H1 (cell line): ENCODE measurements at regions not wholly inside any gene's neighbourhood (a gene's known extent, or its start where the extent isn't known, plus 50 kb on each side); places are given as distances from the start of the nearest gene placed in this dataset.

ENCODE experiments used
- CTCF ChIA-PET: fragments of 300-600 bp; sonication (Branson Sonifier 250); formaldehyde crosslinking; loops from one replicate; lab custom pipeline; 2021; ENCODE audit not compliant: partially characterized antibody; lab: Charles Lee
- POLR2A ChIA-PET: fragments of 300-600 bp; sonication (Branson Sonifier 250); formaldehyde crosslinking; loops from one replicate; lab custom pipeline; 2021; ENCODE audit warnings: inconsistent platforms; ENCODE audit not compliant: partially characterized antibody; lab: Charles Lee
- DNase-seq, 2 experiments: peaks; one replicate each; pipeline versions ENCODE4 v3.0.0 to v3.0.0-alpha.2; 2010 to 2022; ENCODE audit warnings: low spot score in 2 of 2, low read depth in 1 of 2, mixed read lengths in 1 of 2
- FAIRE-seq: peaks from 2 replicates; lab custom pipeline; 2011; peaks lifted over from hg19 to GRCh38; lab: Jason Lieb, UNC
- H2AFZ ChIP-seq: 2 replicates; pipeline ENCODE4 v1.8.1; 2012; ENCODE audit warnings: low read length, inconsistent platforms
- H2AK5ac ChIP-seq: 2 replicates; pipeline ENCODE4 v1.6.1; 2013; ENCODE audit warnings: low read depth, low read length
- H2BK120ac ChIP-seq: replicated peaks from 2 replicates; pipeline ENCODE3; 2013; ENCODE audit warnings: low read depth, low read length, inconsistent platforms
- H2BK12ac ChIP-seq: 2 replicates; pipeline ENCODE4 v1.6.1; 2013; ENCODE audit warnings: low read depth, low read length
- H2BK15ac ChIP-seq: 2 replicates; pipeline ENCODE4 v1.6.1; 2013; ENCODE audit warnings: low read length
- H2BK20ac ChIP-seq: 2 replicates; pipeline ENCODE4 v1.6.1; 2013; ENCODE audit warnings: low read length
- H2BK5ac ChIP-seq: 2 replicates; pipeline ENCODE4 v1.6.1; 2013; ENCODE audit warnings: low read depth, low read length
- H3K14ac ChIP-seq: 2 replicates; pipeline ENCODE4 v1.6.1; 2013; ENCODE audit warnings: inconsistent platforms; ENCODE audit not compliant: insufficient read length
- H3K18ac ChIP-seq: 2 replicates; pipeline ENCODE4 v1.6.1; 2013; ENCODE audit warnings: low read length; ENCODE audit errors: extremely low read depth
- H3K23ac ChIP-seq: 2 replicates; pipeline ENCODE4 v1.6.1; 2013; ENCODE audit warnings: inconsistent platforms; ENCODE audit not compliant: insufficient read length
- H3K23me2 ChIP-seq: 2 replicates; pipeline ENCODE4 v1.6.1; 2013; ENCODE audit warnings: low read depth, low read length
- H3K27ac ChIP-seq: 2 replicates; pipeline ENCODE4 v1.6.1; 2011; ENCODE audit warnings: low read depth, low read length, inconsistent platforms
- H3K27me3 ChIP-seq, 4 experiments: replicated peaks in 1 of 4; 1 replicate in 1 of 4; 2 replicates in 3 of 4; pipeline versions ENCODE4 v1.6.1 to v1.8.1; 2011 to 2013; ENCODE audit warnings: low read length in 3 of 4, mild to moderate bottlenecking in 3 of 4, inconsistent platforms in 2 of 4, mixed read lengths in 2 of 4, moderate library complexity in 1 of 4; ENCODE audit not compliant: control insufficient read depth in 3 of 4, insufficient read depth in 3 of 4; ENCODE audit errors: extremely low read depth in 1 of 4
- H3K36me3 ChIP-seq, 4 experiments: 2 replicates each; pipeline versions ENCODE4 v1.6.1 to v1.8.1; 2011 to 2013; ENCODE audit warnings: mild to moderate bottlenecking in 4 of 4, low read length in 3 of 4, moderate library complexity in 2 of 4, control low read depth in 1 of 4, inconsistent platforms in 1 of 4; ENCODE audit not compliant: insufficient read depth in 4 of 4, control insufficient read depth in 2 of 4
- H3K4ac ChIP-seq: replicated peaks from 2 replicates; pipeline ENCODE3; 2013; ENCODE audit warnings: low read length, low read depth, mixed read lengths, inconsistent platforms; ENCODE audit not compliant: insufficient read length
- H3K4me1 ChIP-seq, 4 experiments: replicated peaks in 1 of 4; 1 replicate in 1 of 4; 2 replicates in 3 of 4; pipeline versions ENCODE4 v1.6.1 to v1.8.1; 2011 to 2013; ENCODE audit warnings: low read length in 3 of 4, inconsistent platforms in 2 of 4, mixed read lengths in 1 of 4; ENCODE audit not compliant: insufficient read depth in 4 of 4, control insufficient read depth in 3 of 4
- H3K4me2 ChIP-seq, 2 experiments: 2 replicates each; pipeline versions ENCODE4 v1.6.1 to v1.8.1; 2011 to 2013; ENCODE audit warnings: low read depth in 2 of 2, low read length in 2 of 2, control low read depth in 1 of 2, inconsistent platforms in 1 of 2, mild to moderate bottlenecking in 1 of 2; ENCODE audit not compliant: insufficient read depth in 1 of 2
- H3K4me3 ChIP-seq, 4 experiments: fragments of 200-600, 300-600 bp in 1 of 4; sonication (generic), shearing (Covaris generic), sonication (Bioruptor Twin) in 1 of 4; 2 replicates each; pipeline versions ENCODE4 v1.5.1 to v1.8.1; 2011 to 2016; ENCODE audit warnings: low read length in 4 of 4, low read depth in 3 of 4, control low read depth in 2 of 4, inconsistent platforms in 2 of 4, mild to moderate bottlenecking in 2 of 4, mixed read lengths in 1 of 4, moderate library complexity in 1 of 4; ENCODE audit not compliant: insufficient read depth in 2 of 4; ENCODE audit errors: extremely low read depth in 1 of 4
- H3K56ac ChIP-seq: replicated peaks from 2 replicates; pipeline ENCODE3; 2013; ENCODE audit warnings: low read depth, mild to moderate bottlenecking, mixed read lengths, low read length, inconsistent platforms; ENCODE audit not compliant: insufficient read length
- H3K79me1 ChIP-seq: 2 replicates; pipeline ENCODE4 v1.6.1; 2013; ENCODE audit warnings: low read depth, low read length, control low read depth
- H3K79me2 ChIP-seq, 2 experiments: 2 replicates each; pipeline versions ENCODE4 v1.6.1 to v1.8.1; 2012 to 2013; ENCODE audit warnings: low read length in 2 of 2, mild to moderate bottlenecking in 2 of 2, inconsistent platforms in 1 of 2; ENCODE audit not compliant: insufficient read depth in 2 of 2, control insufficient read depth in 1 of 2
- H3K9ac ChIP-seq, 4 experiments: replicated peaks in 1 of 4; 1 replicate in 1 of 4; 2 replicates in 3 of 4; pipeline versions ENCODE4 v1.6.1 to v1.8.1; 2011 to 2013; ENCODE audit warnings: low read depth in 3 of 4, low read length in 3 of 4, control low read depth in 2 of 4, mild to moderate bottlenecking in 2 of 4, moderate library complexity in 2 of 4, inconsistent platforms in 1 of 4; ENCODE audit errors: extremely low read depth in 1 of 4
- H3K9me3 ChIP-seq, 2 experiments: 2 replicates each; pipeline versions ENCODE4 v1.6.1 to v1.8.1; 2012 to 2013; ENCODE audit warnings: mild to moderate bottlenecking in 2 of 2, moderate library complexity in 2 of 2, control low read depth in 1 of 2, inconsistent platforms in 1 of 2, low read depth in 1 of 2, low read length in 1 of 2, mixed read lengths in 1 of 2; ENCODE audit not compliant: insufficient read depth in 2 of 2
- H4K20me1 ChIP-seq, 2 experiments: replicated peaks in 1 of 2; 2 replicates each; pipeline versions ENCODE3 to v1.8.1; 2011 to 2013; ENCODE audit warnings: inconsistent platforms in 2 of 2, low read length in 2 of 2, mild to moderate bottlenecking in 1 of 2; ENCODE audit not compliant: insufficient read depth in 2 of 2, control insufficient read depth in 1 of 2
- H4K5ac ChIP-seq: 2 replicates; pipeline ENCODE4 v1.6.1; 2013; ENCODE audit warnings: low read length, low read depth, mixed read lengths, inconsistent platforms; ENCODE audit not compliant: insufficient read length
- H4K8ac ChIP-seq: 2 replicates; pipeline ENCODE4 v1.8.0; 2013; ENCODE audit warnings: mild to moderate bottlenecking, moderate library complexity, low read length, inconsistent platforms; ENCODE audit not compliant: insufficient read depth; ENCODE audit errors: extremely low read depth
- H4K91ac ChIP-seq: replicated peaks from 2 replicates; pipeline ENCODE3; 2013; ENCODE audit warnings: low read length, mixed read lengths, inconsistent platforms; ENCODE audit not compliant: insufficient read length
- CEBPB ChIP-seq: IDR thresholded peaks from 2 replicates; pipeline ENCODE4 v1.6.1; 2012; ENCODE audit warnings: low read depth, low read length
- HDAC2 ChIP-seq, 2 experiments: fragments of 300-600 bp in 1 of 2; sonication (generic) in 1 of 2; IDR thresholded peaks; 2 replicates each; pipeline ENCODE4 v1.6.1; 2011 to 2012; ENCODE audit warnings: low read depth in 2 of 2, low read length in 2 of 2, mild to moderate bottlenecking in 2 of 2, moderate library complexity in 2 of 2, borderline replicate concordance in 1 of 2, inconsistent platforms in 1 of 2
- WGBS, 2 experiments: shearing (Covaris generic) in 1 of 2; methylation state at CpG; one replicate each; pipeline versions ENCODE4 v1.1.6 to v1.1.7; 2013 to 2015; ENCODE audit warnings: low lambda C conversion rate in 2 of 2, mixed read lengths in 2 of 2, inconsistent platforms in 1 of 2, low coverage in 1 of 2, missing lambda C conversion rate in 1 of 2; ENCODE audit not compliant: insufficient replicate concordance in 2 of 2, insufficient coverage in 1 of 2, insufficient read length in 1 of 2; ENCODE audit errors: extremely low coverage in 1 of 2, missing lambda C conversion rate in 1 of 2; 5-methylcytosine and 5-hydroxymethylcytosine counted together

- H3K27ac ChIP-seq, result no peak overlapping the region
- no peak overlapping the region for H3K23ac ChIP-seq
- no peak overlapping the region for H2BK5ac ChIP-seq
- H3K18ac ChIP-seq, result no peak overlapping the region
- no peak overlapping the region for H2BK12ac ChIP-seq
- TF ChIP-seq CEBPB (no peak), HDAC2 (IDR thresholded peaks at IDR 0.05; ENCODE audit: borderline replicate concordance in 1 of 2, low read depth in 2 of 2, low read length in 2 of 2) (no peak)
- no peak overlapping the region for H4K91ac ChIP-seq
- no peak overlapping the region for H3K14ac ChIP-seq
- no peak overlapping the region for H2BK120ac ChIP-seq
- H4K20me1 ChIP-seq, result no peaks in the 10 kb centered on the region
- no peak overlapping the region for H3K4me2 ChIP-seq
- H3K56ac ChIP-seq, result peak overlapping the region; percentile 16
- no peaks in the 10 kb centered on the region for H3K9me3 ChIP-seq
- H4K8ac ChIP-seq, result no peak overlapping the region
- no peaks in the 10 kb centered on the region for H3K27me3 ChIP-seq
- H2AFZ ChIP-seq, result no peak overlapping the region
- ChIA-PET CTCF (no interaction called here), POLR2A (no interaction called here)
- H3K36me3 ChIP-seq, result no peaks in the 10 kb centered on the region
- no peak overlapping the region for H3K4me3 ChIP-seq
- peak overlapping the region in 1 of 4 experiments; percentile 13; a peak in 1 of 7 replicates for H3K9ac ChIP-seq
- H4K5ac ChIP-seq, result no peak overlapping the region
- no peak overlapping the region for H2AK5ac ChIP-seq
- no peaks in the 10 kb centered on the region for H3K23me2 ChIP-seq
- no peaks in the 10 kb centered on the region for H3K79me1 ChIP-seq
- WGBS, 2 experiments, result 76% methylated on average over 5 of the region's 5 CpGs; no CpG with 5 or more reads in 1 of the 2 experiments
- H2BK20ac ChIP-seq, result no peak overlapping the region
- no peak overlapping the region for H3K4ac ChIP-seq
- H3K79me2 ChIP-seq, result no peaks in the 10 kb centered on the region
- DNase-seq, result no peak
- H2BK15ac ChIP-seq, result no peak overlapping the region
- FAIRE-seq, result no peak
- no peaks in the 10 kb centered on the region for H3K4me1 ChIP-seq
Observed at GRCh38 chr1:195637539-195637938, 970.7 kb downstream of the KCNT2 start.
